ENCODE measurements at regions not wholly inside any gene's neighbourhood (a gene's known extent, or its start where the extent isn't known, plus 50 kb on each side); places are given as distances from the start of the nearest gene placed in this dataset.

GRCh38 chr15:88740356-88740755, 62.9 kb upstream of the ACAN start:
- TF ChIP-seq EZH2 (IDR thresholded peaks at IDR 0.05; ENCODE audit: insufficient read depth, poor library complexity, severe bottlenecking): no peak
- no peak for TF ChIP-seq EZH2phosphoT487 (IDR thresholded peaks at IDR 0.05; ENCODE audit: insufficient read depth, low read depth)

Data from GM23248 (cell line).